Keratinocyte (primary cell): ENCODE measurements at regions not wholly inside any gene's neighbourhood (a gene's known extent, or its start where the extent isn't known, plus 50 kb on each side); places are given as distances from the start of the nearest gene placed in this dataset.

Experiments
- DNase-seq: peaks from one replicate; pipeline ENCODE4 v3.0.0-alpha.2; 2011; ENCODE audit warnings: low read depth, missing footprints, low spot score
- FAIRE-seq: peaks from 2 replicates; lab custom pipeline; 2011; peaks lifted over from hg19 to GRCh38; lab: Jason Lieb, UNC
- H2AFZ ChIP-seq: 2 replicates; pipeline ENCODE4 v1.6.0; 2012; ENCODE audit warnings: low read length, control low read depth, inconsistent platforms; ENCODE audit not compliant: control insufficient read depth
- H3K27ac ChIP-seq: 2 replicates; pipeline ENCODE4 v1.5.1; 2011; ENCODE audit warnings: low read length; ENCODE audit not compliant: control insufficient read depth, insufficient read depth
- H3K27me3 ChIP-seq: 3 replicates; pipeline ENCODE4 v1.6.0; 2011; ENCODE audit warnings: low read length; ENCODE audit not compliant: control insufficient read depth, insufficient read depth; ENCODE audit errors: extremely low read depth
- H3K36me3 ChIP-seq, 2 experiments: 2 replicates in 1 of 2; 3 replicates in 1 of 2; pipeline ENCODE4 v1.5.1; 2011; ENCODE audit warnings: low read length in 2 of 2, mild to moderate bottlenecking in 1 of 2; ENCODE audit not compliant: control insufficient read depth in 2 of 2, insufficient read depth in 2 of 2; ENCODE audit errors: extremely low read depth in 1 of 2
- H3K4me1 ChIP-seq: 3 replicates; pipeline ENCODE4 v1.5.1; 2011; ENCODE audit warnings: low read length; ENCODE audit not compliant: control insufficient read depth, insufficient read depth; ENCODE audit errors: extremely low read depth
- H3K4me2 ChIP-seq: 3 replicates; pipeline ENCODE4 v1.6.0; 2011; ENCODE audit warnings: low read depth, low read length; ENCODE audit not compliant: control insufficient read depth, insufficient read depth; ENCODE audit errors: extremely low read depth
- H3K4me3 ChIP-seq, 3 experiments: fragments of 200-600 bp in 1 of 3; sonication (generic) in 1 of 3; 2 replicates in 2 of 3; 3 replicates in 1 of 3; pipeline ENCODE4 v1.5.1; 2011 to 2016; ENCODE audit warnings: low read length in 3 of 3, mild to moderate bottlenecking in 3 of 3, control low read depth in 2 of 3, inconsistent platforms in 1 of 3, low read depth in 1 of 3, mixed read lengths in 1 of 3, mixed run types in 1 of 3, moderate library complexity in 1 of 3; ENCODE audit not compliant: control insufficient read depth in 2 of 3, insufficient read depth in 2 of 3; ENCODE audit errors: extremely low read depth in 1 of 3
- H3K79me2 ChIP-seq: 2 replicates; pipeline ENCODE4 v1.6.0; 2012; ENCODE audit warnings: low read length; ENCODE audit not compliant: control insufficient read depth, insufficient read depth
- H3K9ac ChIP-seq: 3 replicates; pipeline ENCODE4 v1.6.0; 2011; ENCODE audit warnings: low read length; ENCODE audit not compliant: control insufficient read depth, insufficient read depth; ENCODE audit errors: extremely low read depth
- H3K9me1 ChIP-seq: 3 replicates; pipeline ENCODE4 v1.6.0; 2011; ENCODE audit warnings: low read length; ENCODE audit not compliant: control insufficient read depth, insufficient read depth; ENCODE audit errors: extremely low read depth
- H3K9me3 ChIP-seq: 2 replicates; pipeline ENCODE4 v1.5.1; 2012; ENCODE audit warnings: low read depth, low read length; ENCODE audit not compliant: control insufficient read depth
- H4K20me1 ChIP-seq: 3 replicates; pipeline ENCODE4 v1.6.0; 2011; ENCODE audit warnings: low read length; ENCODE audit not compliant: control insufficient read depth, insufficient read depth; ENCODE audit errors: extremely low read depth
- CTCF ChIP-seq, 3 experiments: IDR thresholded peaks in 1 of 3; conservative IDR thresholded peaks in 1 of 3; optimal IDR thresholded peaks in 1 of 3; 2 replicates in 2 of 3; 3 replicates in 1 of 3; pipeline versions ENCODE3 to v1.5.1; 2011; ENCODE audit warnings: low read length in 3 of 3, mild to moderate bottlenecking in 3 of 3, moderate library complexity in 2 of 3, control low read depth in 1 of 3, inconsistent platforms in 1 of 3; ENCODE audit not compliant: insufficient read depth in 2 of 3; ENCODE audit errors: extremely low read depth in 1 of 3
- EZH2 ChIP-seq: IDR thresholded peaks from one replicate; pipeline ENCODE4 v1.6.1; 2012; ENCODE audit warnings: inconsistent platforms, mild to moderate bottlenecking, low read length, moderate library complexity
- dilution Hi-C: fragments of 300-500 bp; cut with MboI; formaldehyde crosslinking; loops from one replicate; pipeline ENCODE4 v1.7.0; 2020; ENCODE audit warnings: low sequenced_read_pairs; ENCODE audit not compliant: extremely low pct_ligation_motif_present

GRCh38 chr7:21103426-21104123 is 316.9 kb upstream of the SP8 start:
- Histone ChIP-seq H4K20me1 (no peaks in the 10 kb centered on the region), H3K27ac (no peak overlapping the region), H3K79me2 (no peaks in the 10 kb centered on the region), H3K27me3 (no peaks in the 10 kb centered on the region), H3K4me1 (peaks cover 30% of the 10 kb centered on the region), H3K9me3 (no peaks in the 10 kb centered on the region), H3K4me3 (no peak overlapping the region), H2AFZ (no peak overlapping the region), H3K4me2 (no peak overlapping the region), H3K9me1 (peaks cover 2% of the 10 kb centered on the region), H3K9ac (no peak overlapping the region), H3K36me3 (no peaks in the 10 kb centered on the region)
- no peak for DNase-seq
- no peak for TF ChIP-seq CTCF (optimal IDR thresholded peaks at IDR 0.05 in 1 of 3, IDR thresholded peaks at IDR 0.05 in 1 of 3, conservative IDR thresholded peaks at IDR 0.05 in 1 of 3; ENCODE audit: extremely low read depth in 1 of 3, insufficient read depth in 2 of 3, low read length in 3 of 3)
- TF ChIP-seq EZH2, result no peak
- no peak for FAIRE-seq
- dilution Hi-C loops, result no loop called here

- dilution Hi-C loops, result no loop called here
- peaks cover 30% of the 10 kb centered on the region for H3K4me1 ChIP-seq
- H3K27ac ChIP-seq, result no peak overlapping the region
- H2AFZ ChIP-seq, result no peak overlapping the region
- no peak overlapping the region for H3K4me3 ChIP-seq
- H3K9me1 ChIP-seq, result peaks cover 2% of the 10 kb centered on the region
- H4K20me1 ChIP-seq, result no peaks in the 10 kb centered on the region
- H3K36me3 ChIP-seq, result no peaks in the 10 kb centered on the region
- H3K79me2 ChIP-seq, result no peaks in the 10 kb centered on the region
- H3K9me3 ChIP-seq, result no peaks in the 10 kb centered on the region
- DNase-seq, result no peak
- TF ChIP-seq EZH2 (no peak), CTCF (optimal IDR thresholded peaks at IDR 0.05 in 1 of 3, IDR thresholded peaks at IDR 0.05 in 1 of 3, conservative IDR thresholded peaks at IDR 0.05 in 1 of 3; ENCODE audit: extremely low read depth in 1 of 3, insufficient read depth in 2 of 3, low read length in 3 of 3) (no peak)
- no peaks in the 10 kb centered on the region for H3K27me3 ChIP-seq
- FAIRE-seq, result no peak
- no peak overlapping the region for H3K4me2 ChIP-seq
- H3K9ac ChIP-seq, result no peak overlapping the region
These were observed 317.4 kb upstream of the SP8 start for GRCh38 chr7:21104124-21104500.
